ENCODE measurements at regions not wholly inside any gene's neighbourhood (a gene's known extent, or its start where the extent isn't known, plus 50 kb on each side); places are given as distances from the start of the nearest gene placed in this dataset.
A peak's percentile ranks its signal among the peaks of the same experiment; 100 is the strongest.

DNA sequence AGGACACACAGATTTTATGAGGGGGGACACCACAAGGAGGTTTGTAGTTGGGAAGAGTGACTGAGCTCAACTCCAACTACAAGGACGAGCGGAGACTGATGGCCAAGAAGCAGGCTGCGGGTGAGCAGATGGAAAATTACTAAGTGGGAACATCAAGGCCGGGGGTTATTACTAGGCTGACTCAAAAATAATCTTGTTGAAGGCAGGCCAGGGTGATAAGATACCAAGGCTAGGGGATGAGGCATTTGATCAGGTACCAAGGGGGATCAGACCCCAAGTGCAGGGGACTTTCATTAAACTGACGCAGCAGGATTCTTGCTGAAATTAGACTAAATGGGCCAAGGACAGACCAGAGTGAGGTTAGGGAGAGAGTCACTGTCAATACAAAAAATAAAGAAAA, 119.4 kb upstream of the SORBS2 start:
- DNase-seq, result no peak

DNA sequence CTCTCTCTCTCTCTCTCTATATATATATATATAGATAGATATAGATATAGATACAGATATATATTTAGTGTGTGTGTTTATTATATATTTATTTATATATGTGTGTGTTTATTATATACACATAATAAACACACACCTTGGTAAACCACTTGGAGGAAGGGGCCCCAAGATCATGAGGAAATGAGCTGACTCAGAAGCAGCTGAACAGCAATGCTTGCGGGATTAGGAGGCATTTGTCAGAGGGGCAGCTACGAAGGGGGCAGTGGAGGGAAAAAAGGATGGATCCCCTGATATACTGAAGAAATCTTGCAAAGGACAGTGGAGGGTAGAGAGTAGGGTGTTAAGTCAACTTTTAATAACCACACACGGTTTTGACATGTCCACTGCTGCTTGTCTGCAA, 120.0 kb upstream of the SORBS2 start:
- DNase-seq, result no peak

DNA sequence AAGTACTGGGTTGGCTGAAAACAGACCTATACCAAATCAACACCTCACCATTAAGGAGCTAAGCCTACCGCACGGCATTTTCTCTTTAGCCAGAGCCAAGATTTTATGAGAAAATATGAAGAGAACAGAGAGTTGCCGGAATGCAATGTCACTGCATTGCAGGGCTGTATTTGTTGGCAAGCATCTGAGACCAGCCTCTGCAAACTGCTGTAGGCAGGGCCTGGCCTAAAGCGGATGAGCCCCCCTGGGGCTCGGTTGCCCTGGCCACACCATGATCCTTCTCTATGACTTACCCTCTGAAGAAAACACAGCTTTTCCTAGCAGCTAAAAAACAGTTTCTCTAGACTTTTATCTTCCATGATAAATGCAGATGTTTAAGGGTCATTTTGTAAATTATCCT, 120.5 kb upstream of the SORBS2 start:
- no peak for DNase-seq

DNA sequence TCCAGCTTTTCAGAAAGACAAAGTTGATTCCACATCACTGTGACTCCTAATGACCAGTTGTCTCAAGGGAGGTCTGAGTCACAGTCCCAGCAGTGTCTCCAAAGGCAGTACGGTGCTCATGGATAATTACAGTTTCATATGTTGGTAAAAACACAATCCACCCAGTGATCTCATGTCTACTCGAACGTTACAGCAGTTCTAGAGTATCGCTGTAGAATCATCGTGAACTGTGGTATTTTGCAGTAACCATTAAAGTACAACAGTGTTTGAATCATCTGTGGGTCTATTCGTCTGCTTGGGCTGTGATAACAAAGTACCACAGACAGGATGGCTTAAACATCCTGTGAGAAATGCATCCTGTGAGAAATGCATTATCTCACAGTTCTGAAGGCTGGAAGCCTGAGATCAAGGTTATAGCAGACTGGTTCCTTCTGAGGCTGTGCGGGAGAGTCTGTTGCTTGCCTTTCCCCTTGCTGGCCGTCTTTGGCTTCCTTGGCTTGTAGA, 121.1 kb upstream of the SORBS2 start:
- DNase-seq, result no peak

DNA sequence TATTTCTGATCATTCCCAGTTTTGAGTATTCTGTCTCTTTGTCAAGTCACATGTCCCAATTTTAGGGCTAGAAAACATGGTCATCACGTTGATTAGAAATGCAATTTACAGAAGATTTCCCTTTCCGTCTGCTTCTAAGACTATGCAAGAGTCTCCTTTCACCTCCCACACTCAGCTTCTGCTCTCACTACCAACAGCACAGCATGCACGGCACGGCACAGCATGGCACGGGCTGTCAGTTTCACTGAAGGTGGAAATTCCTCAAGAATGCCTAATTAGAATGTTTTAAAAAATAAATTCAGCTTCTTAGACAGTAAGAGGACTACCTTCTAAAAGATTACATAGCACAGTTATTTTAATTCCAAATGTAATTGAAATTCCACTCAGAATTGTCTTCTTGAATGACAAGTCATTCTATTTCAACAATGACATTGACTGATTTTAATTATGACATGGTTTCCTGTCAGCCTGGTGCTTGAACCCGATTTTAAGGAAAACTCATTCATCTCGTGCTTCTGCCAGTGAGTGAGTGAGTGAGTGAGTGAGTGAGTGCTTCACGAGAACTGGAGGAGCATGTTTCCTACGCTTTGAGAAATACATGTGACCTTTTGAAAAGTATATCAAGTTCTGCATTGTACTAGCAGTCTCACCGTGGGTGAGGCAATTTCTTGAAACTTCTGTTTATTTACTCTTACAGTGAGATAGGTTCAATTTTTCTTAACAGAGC, 124.8 kb upstream of the SORBS2 start:
- no peak for DNase-seq

DNA sequence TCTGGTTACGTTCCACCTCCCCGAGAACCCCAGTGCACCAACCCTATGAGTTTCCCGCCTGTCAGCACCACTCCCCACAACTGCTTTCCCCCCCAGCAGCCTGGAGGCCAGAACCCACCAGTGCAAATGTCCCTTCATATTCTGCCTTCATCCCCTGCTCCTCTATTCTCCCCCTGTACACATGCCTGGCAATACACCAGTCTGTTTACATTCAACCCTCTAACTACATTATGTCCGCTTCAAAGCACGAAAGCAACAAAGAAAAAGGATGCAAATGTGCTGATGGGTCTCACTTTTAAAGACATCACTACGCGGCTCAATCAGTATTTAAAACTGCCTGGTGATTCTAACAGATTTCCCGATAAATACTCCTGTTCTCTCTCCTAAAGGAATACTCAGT, 126.7 kb upstream of the SORBS2 start:
- DNase-seq, result no peak

DNA sequence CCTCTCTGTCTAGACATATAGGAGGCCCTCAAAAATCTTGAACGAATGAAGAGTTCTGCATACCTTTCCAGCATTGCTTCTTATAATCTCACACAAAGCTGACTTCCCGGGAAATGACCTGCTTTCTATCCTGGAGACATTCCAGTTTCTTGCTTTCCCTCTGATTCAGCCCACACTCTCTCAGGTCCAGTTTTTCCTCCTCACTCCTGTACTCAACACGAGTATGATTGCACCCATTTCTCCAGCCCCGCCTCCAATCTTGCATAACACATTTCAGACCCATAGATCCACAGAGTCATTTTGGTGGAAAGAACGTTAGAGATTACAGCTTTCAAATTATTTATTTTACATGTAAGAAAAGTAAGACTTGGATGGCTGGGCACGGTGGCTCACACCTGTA, 127.5 kb upstream of the TLR3 start:
- DNase-seq, result no peak

DNA sequence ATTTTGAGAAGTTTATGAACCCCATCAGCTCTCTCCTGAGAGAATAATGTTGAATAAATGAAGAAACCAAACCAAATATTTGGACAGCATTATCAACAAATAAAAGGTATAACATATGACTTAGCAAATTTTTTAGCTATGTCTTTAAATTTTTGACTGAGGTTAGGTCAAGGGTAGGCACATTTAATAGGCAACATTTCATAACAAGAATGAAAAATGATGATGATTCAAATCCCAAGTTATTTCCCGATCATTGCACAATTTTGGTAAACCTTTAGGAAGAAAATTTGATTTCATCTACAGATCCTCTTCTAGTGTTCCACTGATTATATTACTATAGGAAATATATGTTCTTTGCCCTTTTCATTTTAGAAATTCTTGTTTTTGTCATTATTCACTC, 123.7 kb upstream of the TLR3 start:
- no peak for DNase-seq

DNA sequence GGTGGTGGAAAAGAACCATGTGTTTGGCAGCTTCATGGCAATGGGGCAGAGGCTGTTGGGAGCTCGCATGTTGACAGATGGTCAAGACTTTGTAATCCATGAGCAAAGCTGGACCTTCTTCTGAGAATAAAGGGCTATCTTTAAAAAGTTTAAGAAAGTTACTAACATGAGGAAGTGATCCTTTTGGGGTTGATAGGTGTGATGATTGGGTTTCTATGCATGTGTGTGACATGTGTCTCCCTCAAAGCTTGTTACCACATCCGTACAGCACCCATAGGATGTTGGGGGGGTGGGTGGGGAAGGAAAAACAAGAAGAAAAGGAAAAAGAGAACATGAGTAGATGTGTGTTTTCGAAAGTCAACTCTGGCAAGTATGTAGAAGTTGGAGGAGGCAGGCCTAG, 123.0 kb upstream of the TLR3 start:
- no peak for DNase-seq

DNA sequence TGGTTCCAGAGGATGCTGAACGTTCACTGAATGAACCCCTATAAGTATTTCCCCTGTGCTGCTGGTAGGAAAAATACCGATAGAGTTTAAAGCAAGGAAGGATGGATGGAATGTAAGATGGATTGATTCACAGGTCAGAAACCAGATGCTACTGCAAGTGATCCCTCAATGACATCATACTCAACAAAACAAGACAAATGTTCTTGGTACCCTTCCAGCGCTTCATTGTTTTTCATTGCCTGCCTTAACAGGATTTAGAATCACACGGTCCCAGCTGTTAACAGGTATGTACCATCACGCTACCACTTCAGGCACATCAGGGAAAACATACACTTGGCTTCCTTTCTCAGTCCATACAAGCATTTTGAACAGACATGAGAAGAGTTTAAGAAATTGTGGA, 118.1 kb upstream of the TLR3 start:
- no peak for DNase-seq

DNA sequence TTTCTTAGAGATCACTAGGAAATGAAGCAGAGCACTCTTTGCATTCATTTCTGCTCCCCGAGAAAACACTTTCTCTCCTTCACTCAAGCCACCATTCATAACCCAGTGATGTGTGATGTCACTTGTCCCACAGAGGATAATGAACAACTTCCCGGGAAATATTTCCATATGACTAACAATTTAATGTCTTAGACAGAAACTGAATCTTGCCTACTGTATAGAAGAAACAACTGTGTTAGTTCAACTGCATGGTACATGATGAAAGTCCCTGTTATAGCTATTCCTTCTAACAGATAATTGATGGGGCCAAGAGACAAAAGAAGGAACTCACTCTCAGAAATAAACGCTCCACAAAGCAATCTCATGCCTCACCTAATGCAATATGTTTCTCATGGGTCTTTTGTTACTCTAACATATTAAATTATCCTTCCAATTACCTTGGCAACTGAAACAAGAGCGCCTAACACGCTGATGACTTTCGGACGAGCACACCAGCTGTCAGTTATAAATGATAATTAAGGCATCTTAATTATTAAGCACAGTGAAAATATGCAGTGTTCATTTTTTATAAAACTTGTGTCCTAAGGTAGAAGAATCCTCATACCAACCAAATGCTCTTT, 113.7 kb upstream of the TLR3 start:
- no peak for DNase-seq

DNA sequence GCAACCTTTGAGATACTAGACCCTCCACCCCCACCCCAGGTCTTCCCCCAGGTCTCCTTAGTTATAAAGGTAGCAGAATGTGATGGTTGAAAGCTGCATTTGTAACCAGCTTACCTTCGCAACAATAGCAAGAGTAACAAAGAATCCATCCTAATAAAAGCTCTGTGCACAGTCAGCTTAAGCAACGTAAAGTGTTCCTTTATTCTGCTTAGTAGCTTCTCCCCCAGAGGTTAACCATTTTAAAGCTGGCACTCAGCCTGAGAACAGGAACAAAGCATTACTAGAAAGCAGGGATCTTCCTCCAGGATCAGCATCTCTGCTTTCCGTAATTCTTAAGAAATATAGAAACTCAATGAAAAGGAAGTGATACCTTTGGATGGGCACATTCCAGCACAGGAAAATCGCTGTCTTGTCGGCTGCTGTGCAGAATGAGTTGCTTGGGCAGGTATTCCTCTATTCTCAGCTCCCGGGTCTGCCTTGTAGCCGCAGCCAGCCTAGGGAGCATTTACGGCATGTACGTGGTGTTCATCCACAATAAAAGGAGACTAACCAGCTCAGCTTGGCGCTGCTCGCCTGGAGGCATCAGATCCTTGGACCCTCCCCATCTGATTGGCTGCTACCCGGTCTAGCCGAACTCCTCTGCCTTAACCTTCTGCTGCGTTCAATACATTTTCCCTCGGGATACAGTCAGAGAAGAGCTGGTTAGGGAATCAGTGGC, 113.0 kb upstream of the TLR3 start:
- no peak for DNase-seq

DNA sequence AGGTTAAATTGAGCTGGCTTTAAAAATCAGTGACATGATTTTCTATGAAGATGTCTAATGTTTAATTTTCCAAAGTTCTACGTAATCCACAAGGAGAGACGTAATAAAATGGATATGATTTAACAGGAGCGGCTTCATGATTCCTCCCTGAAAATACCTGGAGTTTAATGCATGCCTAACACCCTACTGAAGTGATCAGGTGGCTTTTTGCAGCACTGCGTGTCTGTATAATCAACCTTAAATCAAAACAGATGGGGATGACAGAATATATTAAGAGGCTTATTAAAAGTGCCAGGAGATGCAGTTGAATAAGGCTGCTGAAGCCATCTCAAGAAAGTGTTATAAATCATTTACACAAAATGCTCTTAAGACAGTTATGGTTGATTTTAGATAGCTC, 112.4 kb upstream of the TLR3 start:
- DNase-seq, result no peak

DNA sequence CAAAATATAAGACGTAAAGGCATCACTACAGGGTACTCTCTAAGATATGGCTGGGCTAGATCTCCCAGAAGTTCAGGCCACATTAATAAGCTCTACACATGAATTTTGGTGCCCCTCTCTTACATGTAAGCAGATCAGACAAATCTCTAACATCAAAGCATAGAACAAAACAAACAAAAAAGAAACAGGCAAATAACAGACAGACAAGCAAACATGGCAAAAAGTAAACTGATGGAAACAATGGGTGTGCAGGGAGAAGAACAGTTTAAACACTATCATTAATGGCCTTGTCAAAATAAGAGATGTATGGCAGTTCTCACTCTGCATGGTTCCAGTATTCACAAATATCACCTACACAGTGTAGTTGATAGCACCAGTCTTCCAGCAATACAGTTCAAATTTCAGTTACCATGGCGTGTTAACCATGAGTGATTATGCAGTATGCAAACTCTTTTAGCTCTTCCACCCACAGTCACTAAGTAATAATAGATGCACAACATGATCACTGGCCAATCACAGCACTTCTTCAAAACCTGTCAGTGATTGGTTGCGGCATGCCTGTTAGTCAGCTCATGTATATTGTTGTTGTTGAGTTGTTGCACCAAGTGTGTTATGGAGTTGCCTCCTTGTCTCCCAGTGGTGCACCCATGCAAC, 110.7 kb upstream of the TLR3 start:
- no peak for DNase-seq

DNA sequence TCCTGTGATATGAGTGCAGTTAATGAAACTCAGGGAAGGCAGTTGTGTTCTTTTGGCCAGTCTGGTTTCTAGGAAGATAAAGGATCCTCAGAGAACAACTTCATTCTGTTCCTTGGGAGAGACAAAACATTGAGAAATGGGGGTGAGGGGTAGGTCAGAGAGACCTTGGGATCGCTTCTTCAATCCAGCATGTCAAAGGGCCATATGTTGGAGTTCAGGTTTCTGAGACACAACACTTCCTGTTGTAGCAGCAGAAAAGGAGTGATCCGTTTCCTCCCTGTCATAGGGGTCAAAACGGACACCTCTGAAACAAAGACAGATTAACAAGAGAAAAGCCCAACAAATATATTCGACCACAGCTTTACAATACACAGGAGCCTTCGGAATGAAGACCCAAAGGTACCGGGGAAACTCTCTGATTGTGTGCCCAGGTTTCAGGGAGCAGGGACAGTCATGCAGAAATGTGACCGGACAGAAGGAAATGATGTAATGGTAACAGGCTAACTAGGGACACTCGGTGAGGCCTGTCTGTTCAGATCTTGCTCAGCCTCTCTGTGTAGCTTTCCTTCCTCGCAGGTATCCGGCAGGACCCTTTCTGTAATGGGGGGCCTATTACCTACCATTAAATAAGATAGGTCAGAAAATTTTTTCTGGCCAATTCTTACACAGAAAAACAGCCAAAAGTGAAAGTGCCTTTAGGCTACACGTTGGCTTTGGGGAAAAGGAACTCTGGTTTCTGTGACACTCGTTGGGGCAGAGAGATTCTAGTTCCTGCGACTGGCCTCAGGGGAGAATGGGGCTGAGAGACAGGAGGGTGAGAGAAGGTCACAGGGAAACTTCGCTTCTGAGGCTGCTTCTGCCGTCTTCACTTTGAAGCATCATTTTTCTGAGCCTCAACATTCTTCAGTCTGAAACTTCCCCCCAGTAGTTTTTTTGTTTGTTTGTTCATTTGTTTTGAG, 103.3 kb upstream of the TLR3 start:
- no peak for DNase-seq

DNA sequence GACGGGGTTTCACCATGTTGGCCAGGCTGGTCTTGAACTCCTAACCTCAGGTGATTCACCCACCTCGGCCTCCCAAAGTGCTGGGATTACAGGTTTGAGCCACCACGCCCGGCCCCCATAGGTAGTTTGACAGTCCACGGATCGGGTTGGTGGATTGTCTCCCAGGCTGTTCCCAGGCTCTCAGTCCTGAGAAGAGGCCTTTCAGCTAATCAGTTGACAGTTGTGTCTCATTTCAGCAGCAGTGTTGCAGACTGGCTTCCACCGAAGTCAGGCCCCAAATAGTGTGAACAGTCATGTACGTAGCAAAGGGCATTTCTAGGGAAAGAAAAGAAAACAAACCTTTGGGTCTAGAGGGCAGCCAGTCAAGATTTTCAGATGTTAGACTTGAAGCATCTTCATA, 102.4 kb upstream of the TLR3 start:
- no peak for DNase-seq

DNA sequence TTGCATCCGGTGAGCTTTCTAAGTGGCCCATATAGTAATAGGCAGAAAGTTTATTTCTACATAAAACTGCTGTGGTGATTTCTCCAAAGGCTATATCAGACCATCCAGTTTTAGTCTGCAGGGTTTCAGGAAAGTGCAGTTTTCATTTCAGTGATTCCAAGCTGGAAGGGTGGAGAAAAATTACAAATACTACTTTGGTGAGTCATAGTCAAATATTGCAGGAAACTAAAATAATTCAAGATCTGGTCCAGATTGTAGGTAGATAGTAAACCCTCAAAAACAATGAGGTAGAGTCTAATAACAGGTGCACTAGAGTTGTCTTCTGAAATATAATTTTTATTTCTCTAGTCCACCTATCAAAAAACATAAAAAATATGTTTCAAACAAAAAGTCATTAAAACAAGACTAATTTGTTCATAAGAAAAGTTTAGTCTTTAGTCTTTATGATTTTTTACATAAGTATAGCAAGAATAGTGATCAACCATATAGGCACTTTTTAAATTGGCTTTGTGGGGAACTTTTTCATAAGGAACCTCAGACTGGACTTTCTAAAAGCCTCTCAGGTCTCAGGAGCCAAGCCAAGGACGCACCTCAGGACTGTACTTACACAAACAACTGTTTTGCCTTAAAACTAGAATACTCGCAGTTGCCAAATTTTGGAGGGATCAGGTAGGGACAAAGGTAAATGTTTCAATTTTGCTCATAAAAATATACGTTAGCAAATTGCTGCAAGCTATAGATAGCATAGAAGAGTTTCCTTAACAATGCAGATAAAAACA, 101.8 kb upstream of the TLR3 start:
- DNase-seq, result no peak

DNA sequence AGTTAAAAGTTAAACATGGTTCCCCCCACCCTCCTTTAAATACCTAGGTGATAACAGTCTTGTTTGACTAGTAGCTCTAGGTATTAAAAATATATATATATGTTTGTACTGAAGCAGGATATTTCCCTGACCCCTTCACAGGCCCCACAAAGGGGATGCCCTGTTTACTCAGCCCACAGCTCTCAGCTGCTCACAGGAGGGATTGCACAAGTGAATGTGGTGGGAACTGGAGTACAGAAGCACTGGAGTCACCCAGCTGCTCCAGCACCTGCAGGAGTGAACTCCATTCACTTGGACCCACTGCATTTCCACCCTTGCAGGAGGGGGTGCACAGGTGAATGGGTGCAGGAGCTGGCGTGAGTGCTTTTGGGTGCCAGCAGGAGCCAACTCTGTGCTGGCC, 99.3 kb upstream of the TLR3 start:
- DNase-seq, result no peak

DNA sequence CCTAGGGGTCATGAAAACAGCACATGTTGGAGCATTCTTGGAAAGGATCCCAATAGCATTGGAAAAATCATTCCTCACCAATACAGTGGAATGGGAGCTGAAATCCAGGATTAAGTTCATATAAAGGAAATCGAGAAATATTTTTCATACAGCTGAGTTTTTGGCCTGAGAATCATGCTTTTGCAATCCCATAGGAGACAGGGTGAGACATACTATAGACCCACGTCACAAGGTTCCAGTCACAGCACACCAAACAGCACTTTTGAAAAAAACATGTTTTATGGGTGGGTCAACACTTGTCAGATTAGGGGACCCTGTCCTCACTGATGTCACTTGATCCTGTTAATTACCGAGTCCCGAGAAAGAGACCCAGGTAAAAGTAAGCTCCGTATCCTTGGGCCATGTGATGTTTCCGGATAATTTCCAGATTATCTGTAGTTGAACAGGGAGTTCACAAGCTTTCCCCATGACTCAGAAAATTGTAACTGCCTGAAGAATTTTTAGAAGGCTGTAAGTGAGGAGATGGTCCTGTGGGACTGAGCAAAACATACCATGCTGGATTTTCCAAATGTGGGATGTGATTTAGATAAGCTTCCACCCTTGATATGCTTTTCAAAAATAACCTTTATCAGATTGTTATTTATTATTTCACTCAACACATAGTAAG, 80.9 kb upstream of the TLR3 start:
- DNase-seq, result no peak

DNA sequence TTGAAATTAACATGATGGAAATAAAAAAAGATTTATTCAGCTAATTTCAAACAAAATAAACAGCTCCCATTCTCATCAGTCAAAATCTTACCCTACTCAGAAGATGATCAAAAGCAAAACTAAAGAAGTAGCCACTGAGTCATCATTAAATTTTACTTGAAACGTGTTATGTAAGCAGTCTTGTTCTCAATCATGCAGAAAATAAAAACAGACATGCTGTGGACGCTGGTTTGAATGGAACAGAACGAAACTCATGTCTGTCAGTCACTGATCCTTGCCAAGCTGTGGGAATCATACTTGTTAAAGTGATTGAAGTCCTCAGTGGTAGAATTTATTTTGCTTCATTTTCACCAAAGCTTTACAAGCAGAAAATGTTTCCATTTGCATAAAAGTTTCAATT, 77.2 kb upstream of the TLR3 start:
- DNase-seq, result peak; percentile 5

DNA sequence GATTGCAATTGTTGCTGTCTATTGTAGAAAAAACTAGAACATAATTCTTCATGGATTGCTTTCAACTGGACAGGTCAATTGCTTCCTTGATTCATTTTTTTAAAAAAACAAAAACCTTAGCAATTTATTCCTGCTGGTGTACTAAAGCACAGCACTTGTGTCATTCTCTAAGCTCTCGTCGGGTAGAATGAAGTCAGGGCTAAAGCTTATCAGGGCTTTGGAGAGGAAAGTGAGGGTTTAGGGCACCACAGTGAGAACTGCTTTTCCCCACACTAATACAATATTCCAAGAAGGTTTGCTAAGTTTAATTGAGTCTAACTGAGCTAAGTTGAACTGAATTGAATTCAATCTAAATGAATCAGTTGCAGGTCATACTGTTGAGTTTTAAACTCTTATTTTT, 76.4 kb upstream of the TLR3 start:
- no peak for DNase-seq
